Dedifferentiated amniotic fluid mesenchymal stem cell (primary cell): ENCODE measurements at regions not wholly inside any gene's neighbourhood (a gene's known extent, or its start where the extent isn't known, plus 50 kb on each side); places are given as distances from the start of the nearest gene placed in this dataset.
"Not testable (repeated sequence)": the region's sequence is repeated elsewhere in the genome, so short reads cannot be mapped to it uniquely, and the experiment has no call there.

Experiments used
- DNase-seq: peaks from one replicate; pipeline ENCODE4 v3.0.0-alpha.2; 2016; ENCODE audit errors: extremely low spot score

GRCh38 chr18:51448949-51449348, 251.5 kb upstream of the MEX3C start:
- DNase-seq: no peak

- no peak for DNase-seq
These were observed 256.1 kb upstream of the MEX3C start for GRCh38 chr18:51453594-51453993.

GRCh38 chr18:51458861-51459260, 261.4 kb upstream of the MEX3C start:
- DNase-seq: no peak

GRCh38 chr18:51461956-51462355, 264.5 kb upstream of the MEX3C start:
- DNase-seq: no peak

GRCh38 chr18:51463483-51464136, 266.1 kb upstream of the MEX3C start:
- no peak for DNase-seq

GRCh38 chr18:51478908-51479307, 281.4 kb upstream of the MEX3C start:
- DNase-seq: no peak

- no peak for DNase-seq
These were observed 282.3 kb upstream of the MEX3C start for GRCh38 chr18:51479736-51480135.

- DNase-seq: no peak
These were observed 283.2 kb upstream of the MEX3C start for GRCh38 chr18:51480407-51481261.

GRCh38 chr18:51486735-51487366, 289.4 kb upstream of the MEX3C start:
- DNase-seq: no peak

- DNase-seq: no peak
These were observed 292.9 kb upstream of the MEX3C start for GRCh38 chr18:51490417-51490816.

GRCh38 chr18:51490860-51491259, 293.4 kb upstream of the MEX3C start:
- no peak for DNase-seq

GRCh38 chr18:51491678-51492372, 294.3 kb upstream of the MEX3C start:
- DNase-seq: no peak

GRCh38 chr18:51498085-51498855, 300.8 kb upstream of the MEX3C start:
- DNase-seq: no peak

- no peak for DNase-seq
These were observed 305.9 kb upstream of the MEX3C start for GRCh38 chr18:51503351-51503750.

- no peak for DNase-seq
These were observed 309.3 kb upstream of the MEX3C start for GRCh38 chr18:51506811-51507210.

- not testable (repeated sequence) for DNase-seq
These were observed 310.9 kb upstream of the MEX3C start for GRCh38 chr18:51508410-51508809.

GRCh38 chr18:51510020-51510419, 312.5 kb upstream of the MEX3C start:
- DNase-seq: no peak

- DNase-seq: no peak
These were observed 316.0 kb upstream of the MEX3C start for GRCh38 chr18:51513517-51513916.

GRCh38 chr18:51514128-51514527, 316.6 kb upstream of the MEX3C start:
- no peak for DNase-seq

- no peak for DNase-seq
These were observed 319.1 kb upstream of the MEX3C start for GRCh38 chr18:51516478-51517038.

- no peak for DNase-seq
These were observed 322.1 kb upstream of the MEX3C start for GRCh38 chr18:51519571-51519970.
